ENCODE measurements at regions not wholly inside any gene's neighbourhood (a gene's known extent, or its start where the extent isn't known, plus 50 kb on each side); places are given as distances from the start of the nearest gene placed in this dataset.
A peak's percentile ranks its signal among the peaks of the same experiment; 100 is the strongest.
"Not testable (repeated sequence)": the region's sequence is repeated elsewhere in the genome, so short reads cannot be mapped to it uniquely, and the experiment has no call there.

GRCh38 chr14:66231820-66232219 lies 254.4 kb upstream of the CCDC196 start:
- no peak for DNase-seq

- DNase-seq: peak; percentile 60
Observed at GRCh38 chr14:66233591-66233990, 252.6 kb upstream of the CCDC196 start.

- no peak for DNase-seq
Observed at GRCh38 chr14:66234411-66234810, 251.8 kb upstream of the CCDC196 start.

- no peak for DNase-seq
Observed at GRCh38 chr14:66237741-66238140, 248.4 kb upstream of the CCDC196 start.

GRCh38 chr14:66238969-66239368 lies 247.2 kb upstream of the CCDC196 start:
- no peak for DNase-seq

GRCh38 chr14:66239589-66239988 lies 246.6 kb upstream of the CCDC196 start:
- no peak for DNase-seq

GRCh38 chr14:66240105-66240504 lies 246.1 kb upstream of the CCDC196 start:
- no peak for DNase-seq

GRCh38 chr14:66242001-66242400 lies 244.2 kb upstream of the CCDC196 start:
- DNase-seq: no peak

- DNase-seq: no peak
Observed at GRCh38 chr14:66244834-66245233, 241.3 kb upstream of the CCDC196 start.

- DNase-seq: no peak
Observed at GRCh38 chr14:66247662-66248193, 238.4 kb upstream of the CCDC196 start.

GRCh38 chr14:66248256-66248655 lies 237.9 kb upstream of the CCDC196 start:
- DNase-seq: no peak

GRCh38 chr14:66249544-66249943 lies 236.6 kb upstream of the CCDC196 start:
- no peak for DNase-seq

- no peak for DNase-seq
Observed at GRCh38 chr14:66254038-66254437, 232.1 kb upstream of the CCDC196 start.

GRCh38 chr14:66268802-66269334 lies 217.3 kb upstream of the CCDC196 start:
- no peak for DNase-seq

GRCh38 chr14:66272221-66272620 lies 213.9 kb upstream of the CCDC196 start:
- no peak for DNase-seq

GRCh38 chr14:66273261-66273832 lies 212.8 kb upstream of the CCDC196 start:
- no peak for DNase-seq

GRCh38 chr14:66278418-66278817 lies 207.8 kb upstream of the CCDC196 start:
- not testable (repeated sequence) for DNase-seq

- DNase-seq: no peak
Observed at GRCh38 chr14:66281036-66281776, 205.0 kb upstream of the CCDC196 start.

- DNase-seq: no peak
Observed at GRCh38 chr14:66284346-66284745, 201.8 kb upstream of the CCDC196 start.

- no peak for DNase-seq
Observed at GRCh38 chr14:66288511-66288910, 197.7 kb upstream of the CCDC196 start.

GRCh38 chr14:66291756-66292155 lies 194.4 kb upstream of the CCDC196 start:
- DNase-seq: no peak

GRCh38 chr14:66293533-66294105 lies 192.6 kb upstream of the CCDC196 start:
- DNase-seq: no peak

- no peak for DNase-seq
Observed at GRCh38 chr14:66295386-66295785, 190.8 kb upstream of the CCDC196 start.

- DNase-seq: no peak
Observed at GRCh38 chr14:66300886-66301285, 185.3 kb upstream of the CCDC196 start.
